HG03064 (cell line): ENCODE measurements at regions not wholly inside any gene's neighbourhood (a gene's known extent, or its start where the extent isn't known, plus 50 kb on each side); places are given as distances from the start of the nearest gene placed in this dataset.
"Not testable (repeated sequence)": the region's sequence is repeated elsewhere in the genome, so short reads cannot be mapped to it uniquely, and the experiment has no call there.

Experiments used
- ATAC-seq: cut with Tn5 transposase; IDR thresholded peaks from one replicate; pipeline ENCODE4 v1.9.1; 2021; ENCODE audit warnings: low read depth; ENCODE audit not compliant: unreplicated experiment

DNA sequence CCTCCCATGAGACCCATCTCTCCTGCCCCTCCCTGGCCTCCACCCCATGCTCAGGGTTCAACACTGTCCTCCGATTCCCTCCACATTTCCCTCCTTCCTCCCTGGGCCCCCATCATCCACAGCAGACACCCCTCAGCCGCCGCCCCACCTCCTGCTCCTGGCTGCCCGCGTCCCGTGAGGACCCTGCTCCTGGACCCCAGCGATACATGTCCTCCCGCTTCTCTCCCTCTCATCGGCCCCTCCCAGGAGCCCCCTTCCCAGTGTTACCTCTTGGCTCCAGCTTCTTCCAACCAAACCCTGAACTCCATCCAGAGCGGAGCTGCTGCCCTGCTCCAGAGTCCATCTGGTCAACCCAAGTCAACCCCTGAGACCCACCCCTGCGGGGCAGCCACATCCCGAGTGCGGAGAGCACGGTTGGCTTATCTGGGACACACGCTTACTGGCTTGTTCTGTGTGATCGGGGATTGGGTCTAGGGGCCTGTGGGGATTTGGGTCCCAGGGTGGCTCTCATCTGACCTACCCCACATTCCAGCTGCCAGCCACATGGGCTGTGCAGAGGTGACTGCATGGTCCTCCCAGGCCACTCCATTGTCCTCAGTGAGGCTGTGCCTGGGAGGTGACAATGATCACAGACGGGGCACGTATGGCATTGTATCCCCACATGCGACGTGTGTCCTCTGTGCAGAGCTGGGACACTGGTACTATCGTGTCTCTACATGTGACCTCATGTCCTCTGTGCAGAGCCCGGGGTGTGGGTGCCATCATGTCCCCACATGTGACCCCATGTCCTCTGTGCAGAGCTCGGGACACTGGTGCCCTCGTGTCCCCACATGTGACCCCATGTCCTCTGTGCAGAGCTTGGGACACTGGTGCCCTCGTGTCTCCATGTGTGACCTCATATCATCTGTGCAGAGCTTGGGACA, 333.6 kb downstream of the ADGRD1 start:
- no peak for ATAC-seq

GRCh38 chr12:131287938-131288764, 334.4 kb downstream of the ADGRD1 start:
- no peak for ATAC-seq

DNA sequence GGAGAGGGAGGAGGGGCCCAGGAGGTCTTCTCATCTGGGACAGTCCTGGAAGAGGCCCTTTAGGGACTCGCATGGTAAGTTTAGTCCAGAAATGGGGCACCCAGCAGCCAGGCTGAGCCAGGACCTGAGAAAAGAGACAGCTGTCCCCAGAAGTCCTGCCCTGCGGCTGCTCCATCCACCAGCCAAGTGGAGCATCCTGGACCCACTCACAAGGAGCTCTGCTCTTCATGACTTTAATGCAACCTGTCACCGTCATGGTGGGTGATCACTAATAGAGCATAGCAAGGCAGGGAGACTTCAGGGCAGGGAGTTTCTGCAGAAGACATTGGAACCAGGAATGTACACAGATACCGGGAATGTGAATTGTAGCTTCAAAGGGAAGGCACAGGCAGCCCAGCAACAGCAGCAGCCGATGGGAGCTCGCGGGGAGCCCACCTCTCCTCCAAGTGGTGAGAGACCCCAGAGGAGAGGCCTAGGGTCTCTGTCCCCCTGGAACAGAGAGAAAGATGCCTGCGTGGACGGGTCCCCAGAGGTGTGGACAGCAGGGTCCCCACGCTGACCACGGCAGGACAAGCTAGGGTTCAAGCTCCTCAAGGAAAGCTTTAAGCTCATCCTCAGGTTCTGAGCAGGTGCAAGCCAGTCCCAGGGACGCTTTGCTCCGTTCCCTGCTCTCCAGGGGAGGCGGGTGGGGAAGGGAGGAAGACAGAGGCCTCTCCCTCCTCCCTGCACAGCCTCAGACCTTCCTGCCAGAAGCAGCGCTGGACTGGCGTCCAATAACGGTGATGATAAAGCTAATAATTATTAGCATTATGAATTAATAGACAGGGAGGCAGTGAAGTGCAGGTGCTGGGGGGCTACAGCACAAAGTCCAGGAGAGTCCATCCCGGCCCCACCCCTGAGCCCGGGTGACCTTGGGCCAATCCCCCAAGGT, 335.3 kb downstream of the ADGRD1 start:
- ATAC-seq, result not testable (repeated sequence)

DNA sequence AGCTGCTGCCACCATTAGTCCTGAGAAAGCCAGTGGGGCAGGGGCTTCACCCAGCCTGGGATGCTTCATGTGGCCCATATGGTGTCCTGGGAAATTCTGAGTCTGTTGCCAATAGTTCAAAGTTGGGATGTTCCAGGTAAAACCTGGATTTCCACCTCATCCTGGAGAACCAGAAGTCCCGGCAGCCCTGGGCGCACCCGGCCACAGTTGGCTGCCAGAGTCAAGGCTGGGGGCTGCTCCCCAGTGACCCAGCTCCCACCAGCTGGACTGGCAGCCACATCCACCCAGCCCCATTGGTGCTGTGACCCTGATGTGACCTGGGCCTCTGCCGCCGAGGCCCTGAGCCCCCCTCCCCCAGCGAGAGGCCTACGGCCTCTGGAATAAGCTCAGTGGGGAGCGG, 336.1 kb downstream of the ADGRD1 start:
- not testable (repeated sequence) for ATAC-seq

DNA sequence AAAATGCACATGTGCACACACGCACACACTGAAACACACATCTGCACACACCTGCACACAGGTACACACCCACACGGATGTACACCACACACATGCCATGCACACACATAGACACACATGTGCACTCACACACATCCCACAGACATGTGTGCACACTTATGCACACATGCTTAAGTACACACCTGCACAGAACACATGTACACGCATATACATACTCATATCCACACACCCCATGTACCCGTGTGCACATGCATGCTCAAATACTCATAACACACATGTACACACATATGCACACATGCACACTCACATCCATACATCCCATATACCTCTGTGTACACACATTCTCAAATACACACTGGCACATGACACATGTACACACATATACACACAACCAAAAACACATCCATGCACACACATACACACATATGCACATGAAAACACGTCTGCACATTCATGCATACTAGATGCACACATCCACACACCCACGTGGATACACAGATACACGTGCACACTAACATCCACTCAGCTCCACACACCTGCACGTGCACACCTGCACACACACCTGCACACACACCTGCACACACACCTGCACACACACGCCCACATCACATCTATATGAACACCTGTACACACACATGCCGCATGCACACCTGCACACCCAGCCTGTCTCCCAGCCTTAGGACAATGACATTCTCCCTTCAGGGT, 336.7 kb downstream of the ADGRD1 start:
- no peak for ATAC-seq

GRCh38 chr12:131293071-131294015, 339.6 kb downstream of the ADGRD1 start:
- ATAC-seq, result not testable (repeated sequence)

DNA sequence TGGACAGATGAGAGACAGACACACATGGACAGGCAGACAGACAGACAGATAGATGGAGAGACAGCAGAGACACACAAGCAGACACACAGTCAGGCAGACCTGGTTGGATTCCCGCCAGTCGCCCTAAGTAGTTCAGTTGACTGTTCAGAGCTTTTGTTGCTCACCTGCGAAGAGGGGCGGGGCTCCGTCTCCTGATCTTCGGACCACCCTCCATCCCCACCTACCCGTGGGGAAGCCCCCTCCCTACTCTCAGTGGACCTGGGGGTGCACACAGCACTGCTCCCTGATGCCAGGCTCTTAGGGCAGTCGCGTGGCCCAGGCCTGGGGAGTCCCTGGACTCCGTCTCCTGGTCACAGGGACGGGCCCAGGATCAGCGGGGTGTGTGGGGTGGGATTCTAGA, 341.0 kb downstream of the ADGRD1 start:
- not testable (repeated sequence) for ATAC-seq

DNA sequence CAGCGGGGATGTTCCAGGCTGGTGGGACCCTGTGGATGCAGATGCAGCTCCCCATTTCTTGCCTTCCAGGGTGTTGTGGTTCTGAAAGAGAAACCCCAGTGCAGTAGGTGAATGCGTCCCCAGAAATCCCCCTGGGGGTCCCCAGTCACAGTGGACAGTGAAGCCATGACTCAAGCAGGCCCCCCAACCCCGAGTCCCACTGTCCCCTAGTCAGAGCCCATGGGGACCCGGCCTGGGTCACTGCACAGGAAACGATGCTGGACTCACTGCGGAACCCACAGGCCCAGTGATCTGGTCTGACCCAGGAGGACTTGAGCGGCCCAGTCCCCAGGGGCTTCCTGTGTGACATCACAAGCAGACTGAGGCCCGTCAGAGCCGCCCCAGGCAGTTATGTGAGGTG, 341.4 kb downstream of the ADGRD1 start:
- not testable (repeated sequence) for ATAC-seq

- not testable (repeated sequence) for ATAC-seq
Observed at GRCh38 chr12:131295559-131295958, 341.9 kb downstream of the ADGRD1 start.

DNA sequence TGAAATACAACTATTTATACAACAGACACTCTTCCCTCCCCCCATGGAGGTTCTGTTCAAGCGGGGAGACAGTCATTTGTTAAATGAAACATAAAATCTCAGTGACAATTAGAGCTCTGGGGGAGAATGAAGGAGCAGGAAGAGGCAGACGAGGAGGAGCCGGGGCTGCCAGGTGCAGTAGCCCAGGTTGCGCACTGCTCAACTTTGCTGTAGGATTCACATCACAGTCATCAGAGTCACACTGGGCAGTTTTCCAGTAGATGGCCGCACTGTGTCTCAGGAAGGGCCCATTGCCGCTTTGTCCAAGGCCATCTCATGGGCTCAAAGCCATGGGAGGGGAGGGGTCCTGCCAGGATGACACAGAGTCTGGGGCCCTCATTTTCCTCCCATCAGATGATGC, 342.4 kb downstream of the ADGRD1 start:
- ATAC-seq, result not testable (repeated sequence)

DNA sequence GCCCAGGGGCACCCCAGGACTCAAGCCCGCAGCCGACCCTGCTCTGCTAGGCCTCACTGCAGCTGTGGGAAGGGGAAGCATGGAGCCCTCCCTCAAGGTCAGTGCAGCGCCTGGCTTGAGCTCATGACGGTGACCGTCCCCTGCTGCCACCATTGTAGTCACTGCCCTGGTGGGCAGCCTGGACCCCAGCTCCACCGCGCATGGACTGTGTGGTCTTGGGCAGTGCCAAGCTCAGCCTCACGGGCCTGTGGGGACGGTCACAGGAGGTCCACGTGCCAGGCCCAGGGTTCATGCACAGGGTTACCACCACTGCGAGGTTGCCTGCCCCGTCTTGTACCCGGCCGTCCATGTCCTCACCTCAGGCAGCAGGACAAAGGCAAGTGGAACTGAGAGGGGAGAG, 342.9 kb downstream of the ADGRD1 start:
- ATAC-seq, result not testable (repeated sequence)

- ATAC-seq, result not testable (repeated sequence)
Observed at GRCh38 chr12:131298526-131299369, 345.0 kb downstream of the ADGRD1 start.

GRCh38 chr12:131299370-131299701, 345.6 kb downstream of the ADGRD1 start:
- ATAC-seq, result not testable (repeated sequence)

DNA sequence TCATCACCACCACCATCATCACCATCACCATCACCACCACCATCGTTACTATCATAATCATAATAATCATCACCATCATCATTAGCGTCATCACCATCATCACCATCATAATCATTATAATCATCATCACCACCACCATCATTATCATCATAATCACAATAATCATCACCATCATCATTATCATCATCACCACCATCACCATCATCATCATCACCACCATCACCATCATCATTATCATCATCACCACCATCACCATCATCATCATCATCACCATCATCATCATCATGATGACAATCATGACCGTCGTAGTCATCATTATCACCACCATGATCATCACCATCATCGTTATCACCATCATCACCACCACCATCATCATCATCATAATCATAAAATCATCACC, 349.9 kb downstream of the ADGRD1 start:
- ATAC-seq, result not testable (repeated sequence)

DNA sequence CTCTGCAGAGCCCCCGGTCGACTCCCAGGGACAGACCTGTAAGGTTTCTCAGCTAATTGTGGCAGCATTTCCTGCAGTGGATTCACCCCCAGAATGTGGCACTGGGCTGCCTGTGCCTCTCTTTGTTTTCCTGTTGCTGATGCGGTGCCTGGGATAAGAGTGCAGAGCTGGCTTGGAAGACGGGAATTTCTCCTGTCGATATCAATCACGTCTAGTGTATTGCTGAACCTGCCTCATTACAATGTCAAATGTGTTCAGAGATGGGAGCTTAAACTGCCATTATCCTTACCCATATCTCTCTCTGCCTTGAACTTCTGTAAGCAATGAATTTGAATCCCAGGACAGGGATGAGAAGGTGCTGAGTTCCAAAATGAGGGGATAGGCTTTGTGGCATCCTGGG, 350.9 kb downstream of the ADGRD1 start:
- ATAC-seq, result not testable (repeated sequence)

DNA sequence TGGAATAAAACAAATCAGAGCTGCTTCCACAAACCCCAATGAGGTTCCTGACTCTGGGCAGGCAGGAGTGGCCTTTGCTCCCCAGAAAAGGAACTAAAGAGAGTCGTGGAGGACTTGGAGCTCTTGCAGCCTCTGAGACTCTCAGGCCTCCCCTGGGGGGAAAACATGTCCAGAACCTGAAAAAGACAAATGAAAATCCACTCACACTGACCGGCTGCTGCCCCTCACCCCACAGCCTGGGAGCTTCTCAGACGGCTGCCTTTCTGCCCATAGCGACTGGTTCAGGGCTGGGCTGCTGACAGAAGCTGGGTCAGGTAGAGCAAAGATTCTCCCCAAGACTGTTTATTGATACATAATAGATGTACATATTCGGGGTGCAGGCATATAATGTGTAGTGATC, 356.0 kb downstream of the ADGRD1 start:
- ATAC-seq, result no peak

GRCh38 chr12:131310227-131310969, 356.7 kb downstream of the ADGRD1 start:
- ATAC-seq, result not testable (repeated sequence)
